Pancreas (tissue), 10 donors: ENCODE measurements at regions not wholly inside any gene's neighbourhood (a gene's known extent, or its start where the extent isn't known, plus 50 kb on each side); places are given as distances from the start of the nearest gene placed in this dataset.

Experiments
- ATAC-seq, 4 donors: fragments of 200-7000 bp; cut with Tn5 transposase; one replicate each; pipeline versions ENCODE4 v1.8.0 to v1.9.1; 2020; ENCODE audit warnings: mild to moderate bottlenecking in 4 of 4, moderate library complexity in 4 of 4
- DNase-seq, 6 donors: peaks; one replicate each; pipeline ENCODE4 v3.0.0-alpha.2; 2020
- FAIRE-seq: peaks from 2 replicates; lab custom pipeline; 2012; peaks lifted over from hg19 to GRCh38; lab: Jason Lieb, UNC
- H3K27ac ChIP-seq, 4 donors: fragments of 200-600 bp; sonication (generic); 1 replicate in 3 of 4; 2 replicates in 1 of 4; pipeline versions ENCODE4 v1.5.0 to v1.8.0; 2020
- H3K27me3 ChIP-seq, 4 donors: fragments of 200-600 bp; one replicate each; pipeline ENCODE4 v1.8.0; 2021
- H3K36me3 ChIP-seq, 3 donors: fragments of 200-600 bp; sonication (generic) in 1 of 3; one replicate each; pipeline versions ENCODE4 v1.5.0 to v1.8.0; 2020 to 2021
- H3K4me1 ChIP-seq, 3 donors: fragments of 200-600 bp; one replicate each; pipeline ENCODE4 v1.8.0; 2021
- H3K4me3 ChIP-seq, 4 donors: fragments of 200-600 bp; sonication (generic) in 2 of 4; one replicate each; pipeline versions ENCODE4 v1.5.0 to v1.8.0; 2020 to 2021
- H3K9me3 ChIP-seq, 4 donors: fragments of 200-600 bp; one replicate each; pipeline ENCODE4 v1.8.0; 2021
- CTCF ChIP-seq, 4 donors: fragments of 200-600 bp; sonication (generic) in 3 of 4; IDR thresholded peaks; one replicate each; pipeline versions ENCODE4 v1.5.0 to v1.8.0; 2021; ENCODE audit warnings: antibody characterized with exemption in 4 of 4
- WGBS, 2 donors: extraction: QIAGEN DNeasy Blood & Tissue Kit; methylation state at CpG; one replicate each; pipeline ENCODE4 v1.1.7; 2013; 5-methylcytosine and 5-hydroxymethylcytosine counted together
- intact Hi-C, 3 donors: fragments of 100-400 bp; cut with DNase I; formaldehyde crosslinking; loops; one replicate each; pipeline versions ENCODE4 v1.11.1 to v1.14.2; 2022
- donor health status: healthy with polysubstance abuse.
- donor health status: DM: no; HTN: no; CAD: no; lungs with moderate emphysema.
- donor health status: DM: no; HTN: no; CAD: no.
- donor health status: control.
- donor health status: control.
- donor health status: Bipolar disorder and iron deficiency.
- donor health status: DM: yes; HTN: yes; CAD: no.
- donor health status: DM: no; HTN: no; CAD: no.
- donor health status: DM: no; HTN: no; CAD: no.
- donor health status: DM: yes; HTN: yes; CAD: no.

GRCh38 chr3:26084629-26085028 is 294.7 kb downstream of the OXSM start:
- intact Hi-C loops, result no loop called here
- Histone ChIP-seq H3K9me3 (no peaks in the 10 kb centered on the region), H3K27me3 (no peaks in the 10 kb centered on the region), H3K27ac (no peak overlapping the region), H3K36me3 (no peaks in the 10 kb centered on the region), H3K4me1 (no peaks in the 10 kb centered on the region), H3K4me3 (no peak overlapping the region)
- DNase-seq (no peak), ATAC-seq (no peak), FAIRE-seq (no peak)
- no peak for TF ChIP-seq CTCF (IDR thresholded peaks at IDR 0.05)
- WGBS, 2 donors, result 49 to 51% methylated on average over 2 of the region's 2 CpGs

GRCh38 chr3:26087751-26088150 is 297.9 kb downstream of the OXSM start:
- H3K9me3 ChIP-seq, result no peaks in the 10 kb centered on the region
- no peak for DNase-seq
- no peak for ATAC-seq
- TF ChIP-seq CTCF (IDR thresholded peaks at IDR 0.05), result no peak
- no peaks in the 10 kb centered on the region for H3K36me3 ChIP-seq
- H3K27ac ChIP-seq, result no peak overlapping the region
- H3K27me3 ChIP-seq, result no peaks in the 10 kb centered on the region
- intact Hi-C loops, result no loop called here
- no peaks in the 10 kb centered on the region for H3K4me1 ChIP-seq
- no peak for FAIRE-seq
- no peak overlapping the region for H3K4me3 ChIP-seq
- 54 to 78% methylated on average over 3 of the region's 3 CpGs for WGBS, 2 donors

GRCh38 chr3:26089249-26089648 is 299.4 kb downstream of the OXSM start:
- no peaks in the 10 kb centered on the region for H3K27me3 ChIP-seq
- no peaks in the 10 kb centered on the region for H3K4me1 ChIP-seq
- H3K27ac ChIP-seq, result no peak overlapping the region
- no peak for TF ChIP-seq CTCF (IDR thresholded peaks at IDR 0.05)
- FAIRE-seq (no peak), ATAC-seq (no peak), DNase-seq (no peak)
- H3K9me3 ChIP-seq, result no peaks in the 10 kb centered on the region
- intact Hi-C loops, result no loop called here
- no peak overlapping the region for H3K4me3 ChIP-seq
- no peaks in the 10 kb centered on the region for H3K36me3 ChIP-seq
- WGBS, 2 donors, result 22 to 26% methylated on average over 1 of the region's 1 CpG

GRCh38 chr3:26090589-26090988 is 300.7 kb downstream of the OXSM start:
- Histone ChIP-seq H3K27me3 (no peaks in the 10 kb centered on the region), H3K36me3 (no peaks in the 10 kb centered on the region), H3K4me3 (no peak overlapping the region), H3K9me3 (no peaks in the 10 kb centered on the region), H3K27ac (no peak overlapping the region), H3K4me1 (no peaks in the 10 kb centered on the region)
- TF ChIP-seq CTCF (IDR thresholded peaks at IDR 0.05), result no peak
- intact Hi-C loops, result no loop called here
- no peak for ATAC-seq
- DNase-seq, result no peak
- no peak for FAIRE-seq
- 75 to 82% methylated on average over 2 of the region's 2 CpGs for WGBS, 2 donors

GRCh38 chr3:26091096-26091495 is 301.2 kb downstream of the OXSM start:
- DNase-seq (no peak), ATAC-seq (no peak), FAIRE-seq (no peak)
- intact Hi-C loops, result no loop called here
- no peaks in the 10 kb centered on the region for H3K4me1 ChIP-seq
- H3K27ac ChIP-seq, result no peak overlapping the region
- no peak overlapping the region for H3K4me3 ChIP-seq
- H3K36me3 ChIP-seq, result no peaks in the 10 kb centered on the region
- no peaks in the 10 kb centered on the region for H3K27me3 ChIP-seq
- TF ChIP-seq CTCF (IDR thresholded peaks at IDR 0.05), result no peak
- H3K9me3 ChIP-seq, result no peaks in the 10 kb centered on the region
